8988T (cell line): ENCODE measurements at regions not wholly inside any gene's neighbourhood (a gene's known extent, or its start where the extent isn't known, plus 50 kb on each side); places are given as distances from the start of the nearest gene placed in this dataset.

Source experiments
- DNase-seq: peaks from one replicate; pipeline ENCODE4 v3.0.0; 2011

- DNase-seq, result no peak
Observed at GRCh38 chr4:18931643-18932377, 910.3 kb upstream of the LCORL start.

- DNase-seq, result no peak
Observed at GRCh38 chr4:18930487-18930886, 908.9 kb upstream of the LCORL start.

- DNase-seq, result no peak
Observed at GRCh38 chr4:18923496-18924161, 902.1 kb upstream of the LCORL start.

DNA sequence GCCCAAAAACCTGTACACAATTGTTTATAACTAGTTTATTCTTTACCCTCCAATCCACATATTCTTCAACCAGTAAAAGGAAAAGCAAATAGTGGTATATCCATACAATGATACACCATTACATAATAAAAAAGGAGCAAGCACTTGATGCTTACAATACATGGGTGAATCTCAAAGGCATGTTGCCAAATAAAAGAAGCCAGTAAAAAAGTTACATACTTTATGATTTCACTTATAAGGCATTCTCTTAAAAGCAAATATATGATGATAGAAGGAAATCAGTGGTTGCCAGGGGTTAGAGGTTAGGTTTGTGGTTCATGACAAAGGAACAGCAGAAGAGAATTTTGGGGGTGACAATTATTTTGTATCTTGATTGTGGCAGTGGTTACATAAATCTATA is 896.1 kb upstream of the LCORL start:
- DNase-seq, result no peak

GRCh38 chr4:18914182-18914581 is 892.6 kb upstream of the LCORL start:
- DNase-seq, result no peak

DNA sequence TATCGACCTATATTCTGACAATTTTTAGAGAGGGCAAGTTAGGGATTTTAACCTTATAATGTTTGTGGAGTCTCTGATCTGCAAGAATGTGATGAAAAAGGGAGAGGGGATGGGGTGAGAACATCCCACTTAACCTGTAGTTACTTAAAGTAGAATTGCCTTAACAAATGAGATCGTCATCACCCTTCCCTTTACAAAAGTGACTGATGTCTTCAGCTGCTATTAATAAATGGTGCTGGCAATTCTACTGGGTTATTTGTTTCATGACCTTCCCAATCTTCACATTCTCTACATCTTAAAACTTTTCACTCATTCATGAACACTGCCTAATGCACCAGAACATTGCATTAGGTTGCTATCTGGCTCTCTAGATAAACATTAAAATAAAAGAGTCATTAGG is 873.4 kb upstream of the LCORL start:
- DNase-seq, result no peak

DNA sequence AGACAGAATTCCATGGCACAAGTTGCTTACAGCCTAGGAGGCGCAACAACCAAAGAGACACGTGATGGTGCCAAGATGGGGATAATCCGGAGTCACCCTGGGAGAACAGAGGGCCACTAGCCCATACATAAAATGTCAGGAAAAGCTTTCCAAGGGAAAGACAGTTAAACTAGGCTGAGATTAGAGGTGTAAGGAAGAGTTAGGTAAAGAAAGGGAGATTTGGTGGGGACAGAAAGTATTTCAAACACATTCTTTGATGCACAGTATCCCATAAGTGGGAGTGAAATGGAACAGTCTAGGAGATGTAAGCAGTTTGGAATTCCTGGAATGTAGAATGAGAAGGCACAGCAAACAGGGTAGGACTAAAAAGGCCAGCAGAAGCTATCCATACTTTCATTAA is 860.9 kb upstream of the LCORL start:
- DNase-seq, result no peak

- DNase-seq, result no peak
Observed at GRCh38 chr4:18881556-18881955, 860.0 kb upstream of the LCORL start.

DNA sequence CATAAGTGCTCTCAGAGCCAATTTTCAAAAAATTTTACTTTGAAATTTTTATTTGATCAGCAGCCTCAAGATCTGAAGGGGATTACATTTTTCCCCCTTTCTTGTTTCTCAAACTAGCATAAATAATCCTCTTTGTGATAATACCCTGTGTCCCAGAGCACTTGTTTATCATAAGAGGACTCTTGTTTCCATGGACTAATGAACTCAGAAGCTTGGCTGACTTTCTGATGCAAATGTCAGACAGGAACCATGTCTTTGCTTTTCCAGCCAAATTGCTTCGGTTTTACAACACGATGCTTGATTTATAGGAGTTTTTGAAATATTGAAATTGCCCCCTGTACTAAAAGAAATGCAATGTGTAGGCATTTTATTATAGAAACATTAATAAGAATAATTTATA is 859.3 kb upstream of the LCORL start:
- no peak for DNase-seq

GRCh38 chr4:18878561-18878960 is 857.0 kb upstream of the LCORL start:
- no peak for DNase-seq

- no peak for DNase-seq
Observed at GRCh38 chr4:18869166-18869565, 847.6 kb upstream of the LCORL start.

GRCh38 chr4:18860836-18861530 is 839.4 kb upstream of the LCORL start:
- no peak for DNase-seq

DNA sequence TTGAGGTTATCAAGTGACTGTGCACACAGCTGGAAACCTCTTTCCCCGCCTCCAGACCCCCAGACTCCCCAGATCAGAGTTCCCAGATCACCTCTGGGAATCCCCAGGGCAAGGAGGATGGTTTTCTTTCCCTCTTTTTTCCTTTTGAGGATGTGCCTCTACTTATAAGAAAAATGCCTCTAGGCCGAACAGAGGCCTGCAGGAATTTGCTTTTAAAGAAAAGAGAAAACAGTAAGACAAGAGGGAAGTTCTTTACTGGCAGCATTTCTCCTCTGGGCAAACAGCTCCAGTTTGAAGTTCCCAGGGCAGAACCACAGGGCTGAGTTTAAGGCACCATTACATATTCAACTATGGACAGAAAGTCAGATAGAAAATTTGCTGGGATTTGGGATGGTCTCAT is 837.9 kb upstream of the LCORL start:
- no peak for DNase-seq

- no peak for DNase-seq
Observed at GRCh38 chr4:18858229-18858922, 836.8 kb upstream of the LCORL start.

DNA sequence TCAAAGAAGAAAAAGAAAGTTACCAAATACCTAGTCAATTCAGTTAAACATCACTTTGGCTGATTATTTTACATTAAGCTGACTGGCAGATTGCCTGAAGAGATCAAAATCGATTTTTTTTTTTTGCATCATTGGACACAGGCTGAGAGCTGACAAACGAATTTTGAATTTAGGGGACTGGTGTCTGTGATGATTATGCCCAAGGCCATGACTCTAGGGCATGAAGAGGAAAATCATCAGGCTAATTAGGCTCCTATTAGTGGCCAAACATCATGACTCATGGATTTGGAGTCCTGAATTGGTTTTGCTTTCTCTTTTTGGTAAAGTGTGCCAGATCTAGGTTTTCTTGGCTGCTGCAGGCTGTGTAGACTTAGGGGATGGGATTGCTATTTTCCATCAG is 829.3 kb upstream of the LCORL start:
- no peak for DNase-seq

DNA sequence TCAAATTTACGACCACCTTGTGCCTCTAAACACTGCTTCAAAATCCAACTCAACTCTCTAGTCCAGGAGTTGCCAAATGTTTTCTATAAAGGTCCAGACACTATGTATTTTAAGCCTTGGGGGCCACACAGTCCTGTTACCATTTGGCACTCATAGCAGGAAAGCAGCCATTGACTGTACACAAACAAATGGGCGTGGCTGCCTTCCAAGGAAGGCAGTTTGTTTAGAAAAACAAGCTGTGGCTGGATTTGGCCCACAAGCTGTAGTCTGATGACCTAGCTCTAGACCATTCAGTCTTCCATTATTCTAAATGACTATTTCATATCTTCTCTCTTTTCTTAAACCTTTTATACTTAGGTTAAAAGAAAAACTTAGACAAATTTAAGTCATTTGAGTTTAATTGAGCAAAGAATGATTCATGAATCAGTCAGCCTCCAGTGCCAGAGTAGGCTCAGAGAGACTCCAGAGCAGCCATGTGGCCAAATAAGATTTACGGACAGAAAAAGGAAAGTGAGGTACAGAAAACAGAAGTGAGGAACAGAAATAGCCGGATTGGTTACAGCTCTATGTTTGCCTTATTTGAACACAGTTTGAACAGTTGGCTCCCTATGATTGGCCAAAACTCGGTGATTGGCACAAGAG is 825.8 kb upstream of the LCORL start:
- no peak for DNase-seq

DNA sequence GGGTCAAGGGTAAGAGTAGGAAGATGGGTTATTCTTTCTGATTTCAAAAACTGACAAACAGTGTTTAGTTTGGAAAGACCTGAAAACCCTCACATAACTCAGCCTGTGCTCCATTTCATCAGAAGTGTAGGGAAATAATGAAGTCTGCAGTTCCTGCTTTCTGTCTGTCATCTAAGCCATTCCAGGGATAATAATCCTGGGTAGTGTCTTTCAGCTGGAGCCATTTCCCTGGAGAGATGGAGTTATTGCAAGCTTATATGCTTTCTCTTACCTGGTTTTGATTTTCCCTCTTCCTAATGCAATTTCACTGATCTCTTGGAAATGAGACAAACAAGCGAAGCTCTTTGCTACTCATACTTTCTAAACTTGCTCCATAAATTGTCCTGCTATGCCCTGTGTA is 824.8 kb upstream of the LCORL start:
- DNase-seq, result no peak

- DNase-seq, result no peak
Observed at GRCh38 chr4:18844726-18845125, 823.2 kb upstream of the LCORL start.

GRCh38 chr4:18842431-18842830 is 820.9 kb upstream of the LCORL start:
- DNase-seq, result no peak

- no peak for DNase-seq
Observed at GRCh38 chr4:18840481-18840880, 818.9 kb upstream of the LCORL start.

GRCh38 chr4:18816228-18816895 is 794.8 kb upstream of the LCORL start:
- DNase-seq, result no peak

DNA sequence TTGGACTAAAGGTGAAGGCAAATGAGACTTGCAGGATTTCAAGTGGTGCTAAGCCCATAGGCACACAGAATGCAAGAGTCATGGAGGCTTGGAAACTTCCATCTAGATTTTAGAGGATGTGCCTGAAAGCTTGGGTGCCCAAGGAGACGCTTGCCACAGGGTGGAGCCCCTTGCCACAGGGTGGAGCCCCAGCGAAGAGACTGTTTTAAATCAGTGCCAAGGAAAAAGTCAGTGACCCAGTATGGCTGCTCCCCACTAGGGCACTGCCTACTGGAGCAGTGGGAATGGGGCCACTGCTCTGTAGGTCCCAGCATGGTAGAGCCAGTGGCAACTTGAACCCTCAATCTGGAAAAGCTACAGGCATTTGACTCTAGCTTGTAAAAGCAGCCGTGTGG is 794.2 kb upstream of the LCORL start:
- no peak for DNase-seq
